KBM-7 (cell line): ENCODE measurements at regions not wholly inside any gene's neighbourhood (a gene's known extent, or its start where the extent isn't known, plus 50 kb on each side); places are given as distances from the start of the nearest gene placed in this dataset.

Source experiments
- DNase-seq: peaks from one replicate; pipeline ENCODE4 v3.0.0-alpha.2; 2015
- in situ Hi-C: fragments of 300-500 bp; cut with MboI; formaldehyde crosslinking; loops from 2 replicates; pipeline ENCODE4 v1.14.3; 2020; ENCODE audit warnings: low sequenced_read_pairs, low pct_unique_long_range_greater_than_20kb, mixed read lengths

DNA sequence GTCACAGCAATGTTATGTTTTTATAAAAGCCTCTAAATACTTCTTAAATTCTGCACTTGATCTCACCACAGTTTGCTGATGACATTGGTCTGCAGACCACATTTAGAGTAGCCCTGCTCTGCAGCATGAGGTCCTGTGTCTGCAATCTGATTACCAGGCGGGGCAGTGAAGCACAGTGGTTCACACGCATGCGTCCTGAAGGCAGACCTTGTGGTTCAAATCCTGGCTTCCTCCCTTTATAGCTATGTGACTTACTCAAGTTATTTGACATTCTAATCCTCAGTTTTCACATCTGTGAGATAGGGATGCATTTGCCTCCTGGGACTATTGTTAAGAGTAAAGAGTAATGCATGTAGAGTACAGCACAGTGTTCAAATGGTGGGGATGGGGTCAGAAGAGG, 50.3 kb downstream of the BMAL2 start:
- DNase-seq, result no peak
- in situ Hi-C loops, result no loop called here

DNA sequence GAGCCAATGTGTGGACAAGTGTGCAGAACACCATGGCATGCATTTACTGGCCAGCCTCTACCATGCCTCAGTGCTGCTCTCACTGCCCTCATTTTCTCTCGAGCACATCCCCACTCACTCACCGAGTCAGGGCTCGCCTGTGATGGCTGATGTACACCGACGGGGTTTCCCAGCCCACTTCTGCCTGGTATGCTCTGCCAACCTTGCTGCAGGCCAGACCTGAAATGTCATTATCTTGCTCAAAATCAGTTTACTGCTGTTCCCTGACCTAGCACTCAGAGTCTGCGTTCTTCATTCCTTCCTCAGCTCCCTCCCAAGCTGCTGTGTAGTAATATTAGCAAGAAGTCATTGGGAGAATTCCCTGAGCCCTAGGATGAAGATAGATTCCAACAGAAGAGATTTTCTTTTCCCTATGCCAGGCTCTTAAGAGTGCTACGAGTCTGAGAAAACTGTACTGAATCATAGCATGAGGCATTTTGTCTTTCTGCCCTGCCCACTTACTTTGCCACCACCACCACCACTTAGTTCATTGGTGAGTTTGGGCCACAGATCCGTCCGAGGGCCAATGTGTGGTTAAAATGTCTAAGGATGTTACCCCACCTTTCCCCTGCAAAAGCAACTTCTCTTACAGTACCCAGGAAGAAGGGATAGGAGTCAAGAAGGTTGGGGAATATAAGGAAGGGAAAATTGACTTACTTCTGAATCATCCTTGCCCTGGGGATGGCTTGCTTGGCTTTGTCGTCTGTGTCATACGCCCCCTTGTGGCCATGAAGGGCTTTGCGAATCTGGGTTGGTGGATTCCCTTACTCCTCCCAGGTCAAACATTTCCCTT, 51.0 kb downstream of the BMAL2 start:
- peak; percentile 80 for DNase-seq
- in situ Hi-C loops, result no loop called here

GRCh38 chr12:27384261-27384590, 51.6 kb downstream of the BMAL2 start:
- no peak for DNase-seq
- in situ Hi-C loops, result no loop called here

DNA sequence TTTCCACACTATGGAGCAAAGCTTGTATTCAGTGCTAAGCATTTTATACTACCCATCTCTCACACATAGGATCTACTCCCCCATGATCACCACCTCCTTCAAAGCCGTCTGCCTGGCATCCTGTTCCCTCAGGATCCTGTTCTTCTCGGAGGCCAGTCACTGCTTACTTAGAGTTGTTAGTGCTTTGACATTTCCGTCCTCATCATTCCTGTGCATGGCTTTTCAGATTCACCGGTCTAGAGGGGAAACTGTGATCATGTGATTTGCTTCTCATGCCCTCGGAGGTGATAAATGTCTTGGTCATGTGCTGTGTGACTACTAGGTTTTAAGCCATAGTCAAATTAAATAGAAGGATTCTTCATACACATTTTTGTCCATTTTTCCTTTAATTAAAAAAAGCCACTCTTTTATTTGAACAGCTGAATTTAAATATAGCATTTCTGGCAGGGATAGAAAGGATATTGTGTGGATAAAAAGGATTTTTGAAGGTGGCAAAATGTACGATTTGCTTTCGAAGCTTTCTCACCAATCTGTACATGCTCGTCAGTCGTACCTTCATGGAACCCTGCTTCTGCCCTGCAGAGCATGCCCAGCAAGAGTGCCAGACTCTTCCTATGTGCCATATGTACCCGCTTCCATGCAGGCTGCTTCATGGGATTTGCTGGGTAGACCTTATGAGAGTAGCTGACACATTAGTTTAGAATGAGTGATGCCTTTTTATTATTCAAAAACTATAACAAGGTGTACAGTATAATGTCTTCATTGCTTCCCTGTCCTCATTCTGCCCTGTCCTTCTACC, 53.3 kb downstream of the BMAL2 start:
- in situ Hi-C loops, result no loop called here
- DNase-seq, result no peak

DNA sequence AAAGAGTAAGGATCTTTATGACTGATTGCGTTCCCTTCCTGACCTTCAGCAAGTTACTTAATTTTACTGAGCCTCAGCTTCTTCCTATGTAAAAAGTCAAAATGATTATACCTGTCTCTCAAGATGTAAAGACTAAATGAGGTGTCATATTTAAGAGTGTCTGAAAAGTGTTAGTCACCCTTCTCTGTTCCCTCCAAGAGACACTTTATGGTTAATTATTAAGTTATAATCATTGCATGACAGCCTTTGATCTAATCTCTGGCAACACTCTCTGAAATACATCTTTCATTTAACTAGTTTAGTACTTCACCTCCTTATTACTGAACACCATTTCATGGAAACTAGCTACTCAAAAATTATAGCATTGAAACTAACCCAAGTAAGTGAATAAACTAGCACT, 54.8 kb downstream of the BMAL2 start:
- in situ Hi-C loops, result no loop called here
- no peak for DNase-seq

DNA sequence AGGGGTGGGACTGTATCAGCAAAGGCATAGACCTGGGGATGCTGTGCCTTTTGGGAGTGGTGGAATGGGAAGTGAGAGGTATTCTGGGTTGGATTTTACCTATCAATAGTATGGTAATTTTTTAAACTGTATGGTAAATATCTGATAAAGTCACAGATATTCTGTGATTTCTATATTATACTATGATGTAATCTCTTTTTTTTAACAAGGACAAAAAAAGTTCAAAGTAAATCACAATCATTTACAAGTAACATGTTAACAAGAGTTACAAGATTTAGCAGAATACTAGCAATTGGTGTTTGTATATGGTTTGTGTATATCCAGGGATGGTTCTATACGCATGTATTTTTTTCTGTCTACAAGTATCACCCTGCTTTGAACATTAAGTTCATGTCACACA, 56.0 kb downstream of the BMAL2 start:
- in situ Hi-C loops, result no loop called here
- DNase-seq, result no peak

DNA sequence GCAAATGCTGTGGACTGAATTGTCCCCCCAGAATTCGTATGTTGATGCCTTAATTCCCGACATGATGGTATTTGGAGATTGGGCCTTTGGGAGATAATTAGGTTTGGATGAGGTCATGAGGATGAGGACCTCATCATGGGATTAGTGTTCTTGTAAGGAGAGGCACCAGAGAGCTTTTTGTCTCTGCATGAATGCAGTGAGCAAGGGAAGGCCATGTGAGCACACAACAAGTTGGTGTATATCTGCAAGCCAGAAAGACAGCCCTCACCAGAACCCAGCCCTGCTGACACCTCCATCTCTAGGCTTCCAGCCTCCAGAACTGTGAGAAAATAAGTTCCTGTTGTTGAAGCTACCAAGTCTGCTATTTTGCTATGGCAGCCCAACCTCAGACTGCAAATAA, 51.9 kb upstream of the SMCO2 start:
- in situ Hi-C loops, result no loop called here
- no peak for DNase-seq

DNA sequence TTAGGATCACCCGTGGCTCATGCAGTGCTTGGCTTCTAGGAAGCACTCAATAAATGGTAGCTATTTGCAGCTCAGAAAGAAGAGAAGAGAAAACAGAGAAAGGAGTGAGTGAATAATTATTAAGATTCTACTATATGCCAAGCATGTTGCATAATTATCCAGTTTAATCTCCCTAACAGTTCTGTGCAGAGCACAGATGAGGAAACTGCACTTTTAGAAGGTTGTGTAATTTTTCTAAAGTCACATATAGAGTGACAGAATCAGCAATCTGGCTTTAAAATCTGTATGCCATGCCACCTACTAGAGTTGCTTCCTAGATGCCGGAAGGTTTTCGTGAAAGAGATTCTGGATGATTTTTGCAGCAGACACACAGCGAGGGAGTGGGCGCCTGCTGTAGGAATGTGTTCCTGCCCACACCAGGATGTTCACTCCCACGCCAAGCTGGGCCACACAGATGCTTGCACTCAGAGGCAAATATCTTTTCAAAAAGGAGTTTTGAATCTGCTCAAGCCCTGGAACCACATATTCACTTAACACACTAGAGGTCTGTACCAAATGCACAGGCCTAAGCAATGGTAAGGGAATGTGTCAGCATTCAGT, 50.2 kb upstream of the SMCO2 start:
- in situ Hi-C loops, result no loop called here
- DNase-seq, result peak; percentile 12
